GM19324 (cell line): ENCODE measurements at regions not wholly inside any gene's neighbourhood (a gene's known extent, or its start where the extent isn't known, plus 50 kb on each side); places are given as distances from the start of the nearest gene placed in this dataset.

Source experiments
- ATAC-seq: cut with Tn5 transposase; IDR thresholded peaks from one replicate; pipeline ENCODE4 v1.9.1; 2021; ENCODE audit warnings: mild to moderate bottlenecking, moderate library complexity; ENCODE audit not compliant: unreplicated experiment, low FRiP score

- ATAC-seq: no peak
Measured at GRCh38 chr1:95415146-95415545, 181.1 kb downstream of the RWDD3 start.

GRCh38 chr1:95426772-95427171, 192.8 kb downstream of the RWDD3 start:
- ATAC-seq: no peak

DNA sequence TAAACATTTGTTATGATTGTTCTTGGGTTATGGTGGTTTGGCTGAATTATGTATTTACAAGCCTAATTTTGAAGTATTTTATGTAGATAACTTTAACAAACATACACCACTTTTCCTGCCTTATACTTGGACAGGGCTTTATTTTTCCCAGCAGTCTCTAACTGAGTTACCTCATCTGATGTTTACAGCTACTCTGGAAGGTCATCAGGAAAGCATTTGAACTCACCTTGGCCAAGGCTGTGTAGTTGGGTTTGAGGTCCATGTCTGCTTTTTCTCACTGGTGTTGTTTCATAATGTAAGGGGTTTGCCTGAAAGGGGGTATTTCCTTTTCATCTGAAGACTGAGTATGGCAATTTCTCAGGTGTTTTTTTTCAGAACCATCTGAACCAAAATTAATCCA, 193.5 kb downstream of the RWDD3 start:
- no peak for ATAC-seq

DNA sequence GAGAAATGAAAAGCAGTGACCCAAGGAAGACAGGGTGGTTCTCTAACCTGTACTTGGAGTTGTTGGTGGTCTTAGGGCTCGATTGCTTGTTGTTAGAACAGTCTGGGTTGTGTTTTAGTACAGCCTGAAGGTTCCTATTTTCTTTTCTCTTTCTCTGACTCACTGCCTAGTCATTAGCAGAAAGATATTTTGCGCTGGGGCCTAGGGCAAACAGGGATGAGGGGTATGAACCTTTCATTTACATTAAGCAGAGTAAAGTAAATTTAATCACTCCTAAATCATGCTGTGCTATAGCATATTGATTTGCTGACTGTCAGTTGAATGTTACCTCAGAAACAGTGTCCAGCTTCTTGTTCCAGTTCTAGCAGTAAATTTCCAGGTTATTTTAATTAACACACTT, 197.2 kb downstream of the RWDD3 start:
- ATAC-seq: no peak

DNA sequence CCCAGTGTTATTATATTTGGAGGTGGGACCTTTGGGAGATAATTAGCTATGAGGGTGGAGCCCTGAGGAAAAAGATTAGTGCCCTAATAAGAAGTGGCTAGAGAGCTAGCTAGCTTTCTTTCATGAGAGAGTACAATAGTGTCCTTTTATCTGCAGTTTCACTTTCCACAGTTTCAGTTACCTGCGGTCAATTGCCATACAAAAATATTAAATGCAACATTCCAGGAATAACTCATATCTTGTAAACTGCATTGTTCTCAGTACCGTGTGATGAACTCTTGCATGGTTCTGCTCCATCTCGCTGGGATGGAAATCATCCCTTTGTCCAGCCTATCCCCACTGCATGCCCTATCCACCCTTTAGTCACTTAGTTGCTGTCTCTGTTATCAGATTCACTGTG, 201.6 kb downstream of the RWDD3 start:
- ATAC-seq: no peak

- ATAC-seq: no peak
Measured at GRCh38 chr1:95437011-95437410, 203.0 kb downstream of the RWDD3 start.

- no peak for ATAC-seq
Measured at GRCh38 chr1:95437781-95438180, 203.8 kb downstream of the RWDD3 start.

GRCh38 chr1:95438218-95438948, 204.4 kb downstream of the RWDD3 start:
- no peak for ATAC-seq

GRCh38 chr1:95440511-95440910, 206.5 kb downstream of the RWDD3 start:
- ATAC-seq: no peak

GRCh38 chr1:95449516-95449915, 215.5 kb downstream of the RWDD3 start:
- ATAC-seq: no peak

DNA sequence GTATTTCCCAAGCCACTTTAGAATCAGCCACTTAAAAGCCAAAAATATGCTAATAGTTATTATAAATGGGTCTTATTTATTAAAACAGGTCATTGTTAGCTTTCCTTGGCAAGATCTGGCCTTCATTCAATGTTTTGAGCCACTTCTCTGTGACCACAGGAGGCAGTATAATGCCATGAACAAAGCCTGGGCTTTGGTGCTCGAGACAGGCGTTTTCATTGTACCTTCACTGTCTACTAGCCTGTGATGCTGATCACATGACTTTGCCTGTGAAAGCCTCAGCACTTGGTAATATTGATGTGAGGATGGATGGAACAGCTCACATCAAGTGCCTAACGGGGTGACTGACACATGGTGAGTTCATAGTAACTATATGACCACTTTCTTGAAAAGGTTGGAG, 217.0 kb downstream of the RWDD3 start:
- ATAC-seq: no peak

- ATAC-seq: no peak
Measured at GRCh38 chr1:95451904-95452303, 217.9 kb downstream of the RWDD3 start.

- ATAC-seq: no peak
Measured at GRCh38 chr1:95453053-95453452, 219.0 kb downstream of the RWDD3 start.

- no peak for ATAC-seq
Measured at GRCh38 chr1:95467036-95467435, 233.0 kb downstream of the RWDD3 start.

GRCh38 chr1:95475686-95476457, 241.9 kb downstream of the RWDD3 start:
- no peak for ATAC-seq

GRCh38 chr1:95496307-95496706, 262.3 kb downstream of the RWDD3 start:
- ATAC-seq: no peak

- ATAC-seq: no peak
Measured at GRCh38 chr1:95496773-95497172, 262.8 kb downstream of the RWDD3 start.

DNA sequence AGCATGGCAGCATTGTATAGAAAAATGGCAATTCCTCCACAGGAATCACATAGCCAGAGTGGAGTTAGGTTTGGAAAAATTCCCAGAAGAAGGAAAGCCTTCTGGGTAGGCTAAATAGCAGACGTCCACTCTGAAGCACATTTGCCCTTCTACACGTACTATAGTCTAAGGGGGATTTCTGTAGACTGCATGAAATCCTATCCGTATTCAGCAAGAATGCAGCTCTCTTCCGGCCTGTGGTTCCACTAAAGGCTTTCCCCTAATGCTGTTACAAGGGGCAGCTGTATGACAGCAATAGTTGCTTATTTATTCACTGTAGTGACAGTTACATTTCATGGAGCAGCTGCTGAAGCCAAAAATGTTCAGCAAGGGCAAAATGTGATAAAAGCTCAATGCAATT, 263.6 kb downstream of the RWDD3 start:
- no peak for ATAC-seq

- no peak for ATAC-seq
Measured at GRCh38 chr1:95503278-95504030, 269.4 kb downstream of the RWDD3 start.

- ATAC-seq: no peak
Measured at GRCh38 chr1:95504321-95504720, 270.3 kb downstream of the RWDD3 start.

DNA sequence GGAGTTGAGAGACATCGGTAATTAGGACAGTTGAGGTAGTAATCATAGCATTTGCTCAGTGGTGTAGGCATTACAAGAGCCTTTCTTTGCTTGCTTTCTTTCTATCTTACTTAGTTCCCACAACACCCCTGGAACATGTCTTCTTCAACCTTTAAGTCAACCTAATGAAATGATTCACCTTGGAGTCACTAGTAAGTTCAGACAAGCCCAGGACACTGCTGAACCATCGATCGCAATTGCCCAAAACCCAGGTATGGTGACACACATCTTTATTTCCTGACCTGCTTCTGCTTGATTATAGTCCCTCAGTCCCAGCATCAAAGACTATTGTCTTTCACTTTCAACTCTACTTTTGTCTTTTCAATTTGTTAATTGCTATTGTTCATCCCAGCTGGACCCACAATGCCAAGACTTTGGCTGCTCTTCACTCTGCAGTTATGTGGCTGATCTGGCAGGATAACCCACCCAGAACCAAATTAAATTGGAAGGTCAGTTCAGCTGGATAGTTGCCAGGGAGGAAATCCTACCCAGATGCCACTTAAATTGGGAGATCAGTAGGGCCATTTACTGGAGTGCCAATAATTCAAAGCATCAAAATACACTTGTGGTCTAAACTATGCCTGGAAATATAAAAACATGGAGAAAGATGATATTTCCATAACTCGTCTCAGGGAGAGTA, 272.9 kb downstream of the RWDD3 start:
- ATAC-seq: no peak
